Skeletal muscle satellite cell (primary cell): ENCODE measurements at regions not wholly inside any gene's neighbourhood (a gene's known extent, or its start where the extent isn't known, plus 50 kb on each side); places are given as distances from the start of the nearest gene placed in this dataset.

Experiments used
- H3K27me3 ChIP-seq: 2 replicates; pipeline ENCODE4 v1.7.0; 2013; ENCODE audit warnings: low read length; ENCODE audit not compliant: control insufficient read depth, insufficient read depth
- H3K36me3 ChIP-seq: 2 replicates; pipeline ENCODE4 v1.7.0; 2013; ENCODE audit warnings: mild to moderate bottlenecking, control low read depth, low read length; ENCODE audit not compliant: insufficient read depth
- H3K4me1 ChIP-seq: 2 replicates; pipeline ENCODE4 v1.7.0; 2013; ENCODE audit warnings: low read length; ENCODE audit not compliant: control insufficient read depth, insufficient read depth
- H3K4me2 ChIP-seq: 2 replicates; pipeline ENCODE4 v1.7.0; 2013; ENCODE audit warnings: mild to moderate bottlenecking, low read length
- H3K4me3 ChIP-seq: 2 replicates; pipeline ENCODE4 v1.7.0; 2013; ENCODE audit warnings: low read length
- H3K9ac ChIP-seq: 2 replicates; pipeline ENCODE4 v1.7.0; 2013; ENCODE audit warnings: mild to moderate bottlenecking, low read depth, low read length, moderate library complexity
- H3K9me3 ChIP-seq: replicated peaks from 2 replicates; pipeline ENCODE4 v1.7.0; 2013; ENCODE audit warnings: mild to moderate bottlenecking, control low read depth, low read length

GRCh38 chr18:22484471-22484870 is 66.8 kb upstream of the CTAGE1 start:
- H3K4me2 ChIP-seq: no peak overlapping the region
- H3K36me3 ChIP-seq: no peaks in the 10 kb centered on the region

DNA sequence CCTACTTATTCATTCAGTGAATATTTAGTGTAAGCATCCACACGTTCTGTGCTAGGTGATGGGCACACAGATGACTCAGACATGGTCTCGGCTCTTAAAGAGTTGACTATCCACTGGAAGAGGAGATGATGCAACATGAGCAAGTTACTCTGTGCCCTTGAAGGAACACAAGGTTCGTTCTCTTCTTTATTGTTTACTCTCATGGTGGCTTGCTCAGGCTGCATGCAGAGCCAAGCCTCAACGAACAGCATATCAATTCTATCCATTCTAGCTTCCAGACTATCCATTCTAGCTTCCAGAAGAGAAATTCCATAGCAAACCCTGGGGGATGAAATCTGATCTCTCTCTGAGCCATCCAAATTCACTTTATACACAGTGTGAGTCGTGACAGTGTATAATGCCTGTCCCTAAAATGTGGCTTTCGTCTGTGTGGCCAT is 68.1 kb upstream of the CTAGE1 start:
- Histone ChIP-seq H3K9me3 (no peaks in the 10 kb centered on the region), H3K9ac (no peak overlapping the region), H3K27me3 (no peaks in the 10 kb centered on the region), H3K4me2 (no peak overlapping the region), H3K4me3 (no peak overlapping the region), H3K36me3 (no peaks in the 10 kb centered on the region), H3K4me1 (no peaks in the 10 kb centered on the region)

More at GRCh38 chr18:22484471-22484870, 66.8 kb upstream of the CTAGE1 start:
- H3K9me3 ChIP-seq: no peaks in the 10 kb centered on the region
- no peaks in the 10 kb centered on the region for H3K27me3 ChIP-seq
- no peak overlapping the region for H3K4me3 ChIP-seq
- H3K4me1 ChIP-seq: no peaks in the 10 kb centered on the region
- no peak overlapping the region for H3K9ac ChIP-seq

DNA sequence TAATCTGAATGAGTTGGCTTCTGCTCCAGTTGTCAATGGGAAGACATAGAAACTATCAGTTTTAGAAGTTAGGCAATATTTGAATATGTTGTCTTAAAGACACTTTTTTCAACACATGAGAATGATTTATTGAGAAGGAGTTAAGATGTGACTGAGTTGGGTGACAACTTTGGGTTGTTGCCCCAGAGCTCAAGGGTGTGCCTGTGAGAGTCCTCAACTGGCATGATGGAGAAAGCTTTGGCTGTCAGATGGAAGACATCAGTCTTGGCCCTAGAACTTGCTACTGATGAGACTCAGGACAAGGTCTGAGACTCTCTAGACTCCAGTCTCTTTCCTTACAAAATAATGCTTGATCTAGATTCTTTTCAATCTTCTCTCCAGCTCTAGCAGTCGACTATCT is 69.0 kb upstream of the CTAGE1 start:
- Histone ChIP-seq H3K9ac (no peak overlapping the region), H3K36me3 (no peaks in the 10 kb centered on the region), H3K27me3 (no peaks in the 10 kb centered on the region), H3K4me3 (no peak overlapping the region), H3K4me1 (no peaks in the 10 kb centered on the region), H3K4me2 (no peak overlapping the region), H3K9me3 (no peaks in the 10 kb centered on the region)

DNA sequence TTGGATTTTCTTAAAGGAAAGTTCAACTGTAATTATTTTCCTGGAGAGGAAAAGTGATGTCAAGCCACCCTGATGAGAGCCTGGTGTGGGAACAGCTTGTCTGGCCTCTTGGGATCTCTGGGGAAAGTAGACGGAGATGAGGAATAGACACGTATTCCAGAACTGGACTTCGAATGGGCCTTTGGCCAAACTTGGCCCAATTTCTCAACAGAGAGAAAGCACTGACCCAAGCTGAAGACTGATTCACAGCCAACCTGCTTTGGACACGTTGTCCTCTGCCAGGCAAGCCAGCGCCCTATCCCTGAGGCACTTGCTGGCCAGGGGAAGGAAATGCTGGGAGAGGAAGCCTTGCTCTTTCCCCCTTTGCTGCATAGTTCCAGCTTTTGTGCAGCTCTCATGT is 70.8 kb upstream of the CTAGE1 start:
- H3K4me2 ChIP-seq: no peak overlapping the region
- H3K9me3 ChIP-seq: no peaks in the 10 kb centered on the region
- no peak overlapping the region for H3K9ac ChIP-seq

DNA sequence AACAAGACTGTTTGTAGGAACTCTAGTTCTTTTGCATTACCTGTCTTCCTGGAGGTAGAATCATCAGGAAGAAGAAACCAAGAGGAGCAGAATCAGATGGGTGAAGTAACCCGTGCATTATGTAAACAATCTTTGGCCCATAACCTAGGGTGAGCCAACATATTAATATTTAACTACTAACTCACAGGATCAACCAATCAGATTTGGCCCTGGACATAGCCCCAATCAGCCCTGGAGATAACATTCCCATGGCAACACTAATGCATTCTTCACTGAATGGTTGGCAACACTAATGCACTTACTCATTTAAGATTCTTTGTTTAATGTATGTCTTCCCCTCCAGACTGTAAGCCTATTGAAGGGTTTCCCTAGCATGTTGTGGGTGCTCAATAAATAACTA is 72.0 kb upstream of the CTAGE1 start:
- no peaks in the 10 kb centered on the region for H3K9me3 ChIP-seq
- no peak overlapping the region for H3K4me2 ChIP-seq
- H3K4me3 ChIP-seq: no peak overlapping the region
- H3K36me3 ChIP-seq: no peaks in the 10 kb centered on the region
- no peaks in the 10 kb centered on the region for H3K4me1 ChIP-seq
- no peak overlapping the region for H3K9ac ChIP-seq
- no peaks in the 10 kb centered on the region for H3K27me3 ChIP-seq

More for the DNA sequence above, 70.8 kb upstream of the CTAGE1 start:
- Histone ChIP-seq H3K27me3 (no peaks in the 10 kb centered on the region), H3K36me3 (no peaks in the 10 kb centered on the region), H3K4me3 (no peak overlapping the region), H3K4me1 (no peaks in the 10 kb centered on the region)

DNA sequence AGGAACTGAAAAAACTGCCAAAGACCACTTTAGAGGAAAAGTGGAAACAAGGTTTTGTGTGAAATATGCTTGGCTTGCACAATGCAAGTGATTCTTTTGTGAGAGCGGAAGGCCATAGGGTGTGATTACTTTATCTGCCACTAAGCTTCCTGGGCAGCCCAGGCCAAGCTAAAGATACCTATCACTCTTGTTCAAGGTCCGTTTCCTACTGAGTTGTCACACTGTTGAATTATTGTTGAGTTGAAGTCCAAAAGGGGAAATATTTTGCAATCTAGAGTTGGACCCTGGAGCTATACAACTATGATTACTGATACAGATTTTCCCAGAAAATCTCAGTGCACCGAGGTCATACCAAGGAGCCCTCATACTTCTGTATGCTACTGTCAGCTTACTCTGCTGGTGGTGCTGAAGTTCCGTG is 72.7 kb upstream of the CTAGE1 start:
- H3K36me3 ChIP-seq: no peaks in the 10 kb centered on the region
- no peaks in the 10 kb centered on the region for H3K9me3 ChIP-seq
- H3K9ac ChIP-seq: no peak overlapping the region
- H3K27me3 ChIP-seq: no peaks in the 10 kb centered on the region
- no peak overlapping the region for H3K4me3 ChIP-seq
- H3K4me1 ChIP-seq: no peaks in the 10 kb centered on the region
- no peak overlapping the region for H3K4me2 ChIP-seq

- H3K36me3 ChIP-seq: no peaks in the 10 kb centered on the region
- no peaks in the 10 kb centered on the region for H3K4me1 ChIP-seq
- H3K9me3 ChIP-seq: no peaks in the 10 kb centered on the region
- H3K4me3 ChIP-seq: no peak overlapping the region
- H3K9ac ChIP-seq: no peak overlapping the region
- no peak overlapping the region for H3K4me2 ChIP-seq
- no peaks in the 10 kb centered on the region for H3K27me3 ChIP-seq
Observed at GRCh38 chr18:22493255-22493654, 75.5 kb upstream of the CTAGE1 start.

DNA sequence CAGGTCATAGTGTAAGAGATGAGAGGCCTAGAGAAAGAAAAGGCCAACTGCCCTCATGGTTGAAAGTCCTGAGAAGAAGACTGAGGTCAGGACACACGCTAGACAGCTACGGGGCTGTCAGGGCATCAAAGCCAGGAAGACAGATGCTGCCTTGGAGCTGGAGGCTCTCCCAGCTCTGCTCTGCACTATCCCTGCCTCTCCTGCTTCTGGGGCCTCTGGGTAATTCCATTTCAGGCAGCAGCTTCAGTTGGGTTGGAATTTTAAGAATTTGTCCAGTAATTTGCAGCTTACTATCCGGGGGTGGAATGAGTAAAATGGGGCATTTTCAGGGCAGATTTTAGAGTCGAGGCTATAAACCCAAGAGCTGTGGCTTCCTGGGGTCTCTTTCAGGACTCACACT is 76.2 kb upstream of the CTAGE1 start:
- Histone ChIP-seq H3K36me3 (no peaks in the 10 kb centered on the region), H3K9ac (no peak overlapping the region), H3K4me3 (no peak overlapping the region), H3K27me3 (no peaks in the 10 kb centered on the region), H3K4me1 (no peaks in the 10 kb centered on the region), H3K4me2 (no peak overlapping the region), H3K9me3 (no peaks in the 10 kb centered on the region)

DNA sequence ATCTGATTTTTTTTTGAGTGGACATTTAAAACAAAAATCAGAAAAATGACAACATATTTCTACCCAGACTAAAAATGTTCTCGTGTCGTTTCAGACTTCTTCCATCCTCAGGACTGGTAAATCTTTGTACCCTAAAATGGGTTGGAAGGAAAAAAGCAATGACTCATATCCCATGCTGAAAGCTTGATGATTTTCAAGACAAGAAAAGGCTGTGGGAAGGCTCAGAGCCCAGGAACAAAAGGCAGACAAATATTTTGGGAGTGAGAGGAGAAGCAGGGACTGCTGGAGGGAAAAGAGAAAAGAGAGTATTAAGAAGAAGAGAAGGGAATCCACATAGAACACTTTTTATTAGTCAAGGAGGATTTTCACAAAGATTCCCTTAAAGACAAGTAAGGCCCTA is 77.1 kb upstream of the CTAGE1 start:
- H3K36me3 ChIP-seq: no peaks in the 10 kb centered on the region
- no peak overlapping the region for H3K4me3 ChIP-seq
- no peak overlapping the region for H3K4me2 ChIP-seq
- no peaks in the 10 kb centered on the region for H3K27me3 ChIP-seq
- no peak overlapping the region for H3K9ac ChIP-seq
- no peaks in the 10 kb centered on the region for H3K9me3 ChIP-seq
- no peaks in the 10 kb centered on the region for H3K4me1 ChIP-seq

DNA sequence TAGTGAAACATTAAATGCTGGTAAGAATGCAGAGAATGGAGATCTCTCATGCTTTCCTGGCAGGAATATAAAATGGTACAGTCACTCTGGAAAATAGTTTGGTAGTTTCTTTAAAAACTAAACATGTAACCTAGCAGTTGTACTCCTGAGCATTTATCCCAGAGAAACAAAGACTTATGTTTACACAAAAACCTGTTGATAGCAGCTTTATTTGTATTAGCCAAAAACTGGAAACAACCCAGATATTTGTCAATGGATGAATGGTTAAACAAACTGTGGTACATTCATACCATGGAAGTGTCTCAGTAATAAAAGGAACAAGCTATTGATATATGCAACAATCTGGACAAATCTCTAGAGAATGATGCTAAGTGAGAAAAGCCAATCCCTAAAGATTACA is 81.7 kb upstream of the CTAGE1 start:
- H3K27me3 ChIP-seq: no peaks in the 10 kb centered on the region

DNA sequence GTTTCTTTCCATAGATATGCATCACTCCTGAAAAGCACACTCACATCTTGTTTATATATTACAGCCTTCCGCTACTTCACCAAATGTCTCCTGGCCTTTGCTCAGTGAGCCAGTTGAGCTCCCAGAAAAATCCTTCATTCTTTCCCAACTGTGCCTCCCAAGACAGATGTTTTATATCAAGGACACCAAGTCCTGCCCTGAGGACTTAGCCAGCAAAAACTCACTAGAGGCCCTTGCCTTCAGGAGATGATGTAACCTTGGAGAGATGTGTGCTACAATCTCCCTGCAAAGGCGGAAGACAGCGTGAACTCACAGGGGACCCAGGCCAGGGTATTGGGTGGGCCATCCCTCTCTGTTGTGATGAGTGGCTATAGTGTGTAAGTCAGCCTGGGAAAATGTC is 86.1 kb upstream of the CTAGE1 start:
- Histone ChIP-seq H3K36me3 (no peaks in the 10 kb centered on the region), H3K4me3 (no peak overlapping the region), H3K9ac (no peak overlapping the region), H3K4me2 (no peak overlapping the region), H3K27me3 (no peaks in the 10 kb centered on the region), H3K9me3 (no peaks in the 10 kb centered on the region), H3K4me1 (no peaks in the 10 kb centered on the region)

More for the DNA sequence above, 81.7 kb upstream of the CTAGE1 start:
- H3K36me3 ChIP-seq: no peaks in the 10 kb centered on the region
- no peak overlapping the region for H3K4me3 ChIP-seq
- no peak overlapping the region for H3K4me2 ChIP-seq
- no peaks in the 10 kb centered on the region for H3K4me1 ChIP-seq
- H3K9me3 ChIP-seq: no peaks in the 10 kb centered on the region
- H3K9ac ChIP-seq: no peak overlapping the region

- Histone ChIP-seq H3K36me3 (no peaks in the 10 kb centered on the region), H3K9ac (no peak overlapping the region), H3K9me3 (no peaks in the 10 kb centered on the region), H3K4me1 (no peaks in the 10 kb centered on the region), H3K4me3 (no peak overlapping the region), H3K4me2 (no peak overlapping the region), H3K27me3 (no peaks in the 10 kb centered on the region)
Observed at GRCh38 chr18:22504251-22505030, 86.7 kb upstream of the CTAGE1 start.
